Neutrophil (primary cell): ENCODE measurements at regions not wholly inside any gene's neighbourhood (a gene's known extent, or its start where the extent isn't known, plus 50 kb on each side); places are given as distances from the start of the nearest gene placed in this dataset.

Source experiments
- H3K27ac ChIP-seq: fragments of 200-600 bp; sonication (generic); 2 replicates; pipeline ENCODE4 v1.5.1; 2016; ENCODE audit warnings: mild to moderate bottlenecking, moderate library complexity
- H3K27me3 ChIP-seq: fragments of 200-600 bp; sonication (generic); 2 replicates; pipeline ENCODE4 v1.6.0; 2016; ENCODE audit warnings: mild to moderate bottlenecking
- H3K36me3 ChIP-seq: fragments of 200-600 bp; sonication (generic); 2 replicates; pipeline ENCODE4 v1.5.1; 2017
- H3K4me1 ChIP-seq, 2 experiments: fragments of 200-600 bp in 1 of 2; sonication (generic) in 1 of 2; 1 replicate in 1 of 2; 2 replicates in 1 of 2; pipeline versions ENCODE4 v1.5.1 to v1.6.1; 2013 to 2016; ENCODE audit warnings: low read depth in 1 of 2, low read length in 1 of 2, mild to moderate bottlenecking in 1 of 2, moderate library complexity in 1 of 2; ENCODE audit not compliant: control insufficient read depth in 1 of 2, insufficient read depth in 1 of 2
- H3K4me3 ChIP-seq, 2 experiments: fragments of 200-600 bp in 1 of 2; sonication (generic) in 1 of 2; 1 replicate in 1 of 2; 2 replicates in 1 of 2; pipeline ENCODE4 v1.5.1; 2013 to 2016; ENCODE audit warnings: low read depth in 1 of 2, low read length in 1 of 2, mild to moderate bottlenecking in 1 of 2, moderate library complexity in 1 of 2
- H3K9me3 ChIP-seq: fragments of 200-600 bp; sonication (generic); 2 replicates; pipeline ENCODE4 v1.5.1; 2016
- TF ChIP-seq, protein P1 (sequence below): fragments of 200-600 bp; sonication (generic); IDR thresholded peaks from 2 replicates; pipeline ENCODE4 v1.5.1; 2016; ENCODE audit warnings: antibody characterized with exemption

DNA sequence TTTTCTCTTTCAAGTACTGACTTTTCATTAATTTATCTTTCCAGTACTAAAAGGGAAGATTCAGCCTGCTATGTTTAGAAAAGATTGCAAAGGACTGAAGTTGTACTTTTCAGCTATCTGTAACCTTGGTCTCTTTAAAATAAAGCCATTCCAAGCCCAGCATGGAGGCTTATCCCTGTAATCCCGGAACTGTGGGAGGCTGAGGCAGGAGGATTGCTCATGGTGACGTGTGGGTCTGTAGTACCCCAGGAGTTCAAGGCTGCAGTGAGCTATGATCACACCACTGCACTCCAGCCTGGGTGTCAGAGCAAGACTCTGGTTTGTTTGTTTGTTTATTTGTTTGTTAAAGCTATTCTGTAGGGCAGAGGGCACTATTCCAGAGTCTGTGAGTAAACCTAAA is 50.6 kb upstream of the TMEM170B start:
- no peaks in the 10 kb centered on the region for H3K27me3 ChIP-seq
- H3K4me3 ChIP-seq: no peak overlapping the region
- H3K4me1 ChIP-seq: no peaks in the 10 kb centered on the region
- no peak overlapping the region for H3K27ac ChIP-seq
- no peaks in the 10 kb centered on the region for H3K9me3 ChIP-seq
- H3K36me3 ChIP-seq: no peaks in the 10 kb centered on the region
- TF ChIP-seq, protein P1, sequence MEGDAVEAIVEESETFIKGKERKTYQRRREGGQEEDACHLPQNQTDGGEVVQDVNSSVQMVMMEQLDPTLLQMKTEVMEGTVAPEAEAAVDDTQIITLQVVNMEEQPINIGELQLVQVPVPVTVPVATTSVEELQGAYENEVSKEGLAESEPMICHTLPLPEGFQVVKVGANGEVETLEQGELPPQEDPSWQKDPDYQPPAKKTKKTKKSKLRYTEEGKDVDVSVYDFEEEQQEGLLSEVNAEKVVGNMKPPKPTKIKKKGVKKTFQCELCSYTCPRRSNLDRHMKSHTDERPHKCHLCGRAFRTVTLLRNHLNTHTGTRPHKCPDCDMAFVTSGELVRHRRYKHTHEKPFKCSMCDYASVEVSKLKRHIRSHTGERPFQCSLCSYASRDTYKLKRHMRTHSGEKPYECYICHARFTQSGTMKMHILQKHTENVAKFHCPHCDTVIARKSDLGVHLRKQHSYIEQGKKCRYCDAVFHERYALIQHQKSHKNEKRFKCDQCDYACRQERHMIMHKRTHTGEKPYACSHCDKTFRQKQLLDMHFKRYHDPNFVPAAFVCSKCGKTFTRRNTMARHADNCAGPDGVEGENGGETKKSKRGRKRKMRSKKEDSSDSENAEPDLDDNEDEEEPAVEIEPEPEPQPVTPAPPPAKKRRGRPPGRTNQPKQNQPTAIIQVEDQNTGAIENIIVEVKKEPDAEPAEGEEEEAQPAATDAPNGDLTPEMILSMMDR: no peak

- no peak overlapping the region for H3K4me3 ChIP-seq
- H3K4me1 ChIP-seq: no peaks in the 10 kb centered on the region
- no peaks in the 10 kb centered on the region for H3K36me3 ChIP-seq
- TF ChIP-seq, protein P1: no peak
- no peaks in the 10 kb centered on the region for H3K9me3 ChIP-seq
- H3K27ac ChIP-seq: no peak overlapping the region
- H3K27me3 ChIP-seq: no peaks in the 10 kb centered on the region
These were observed 51.1 kb upstream of the TMEM170B start for GRCh38 chr6:11486486-11486885.

- no peak overlapping the region for H3K27ac ChIP-seq
- H3K9me3 ChIP-seq: no peaks in the 10 kb centered on the region
- H3K27me3 ChIP-seq: no peaks in the 10 kb centered on the region
- no peak overlapping the region for H3K4me3 ChIP-seq
- H3K4me1 ChIP-seq: no peaks in the 10 kb centered on the region
- TF ChIP-seq, protein P1: no peak
- no peaks in the 10 kb centered on the region for H3K36me3 ChIP-seq
These were observed 51.5 kb upstream of the TMEM170B start for GRCh38 chr6:11486051-11486450.

GRCh38 chr6:11485271-11485670 is 52.3 kb upstream of the TMEM170B start:
- no peak overlapping the region for H3K4me3 ChIP-seq
- H3K9me3 ChIP-seq: no peaks in the 10 kb centered on the region
- H3K4me1 ChIP-seq: no peaks in the 10 kb centered on the region
- no peak overlapping the region for H3K27ac ChIP-seq
- TF ChIP-seq, protein P1: no peak
- H3K27me3 ChIP-seq: no peaks in the 10 kb centered on the region
- H3K36me3 ChIP-seq: no peaks in the 10 kb centered on the region

- no peaks in the 10 kb centered on the region for H3K27me3 ChIP-seq
- no peak overlapping the region for H3K27ac ChIP-seq
- H3K4me3 ChIP-seq: no peak overlapping the region
- H3K4me1 ChIP-seq: no peaks in the 10 kb centered on the region
- H3K36me3 ChIP-seq: no peaks in the 10 kb centered on the region
- no peaks in the 10 kb centered on the region for H3K9me3 ChIP-seq
- TF ChIP-seq, protein P1: no peak
These were observed 53.1 kb upstream of the TMEM170B start for GRCh38 chr6:11484441-11484840.

GRCh38 chr6:11482616-11483015 is 54.9 kb upstream of the TMEM170B start:
- TF ChIP-seq, protein P1: no peak
- Histone ChIP-seq H3K27me3 (no peaks in the 10 kb centered on the region), H3K27ac (no peak overlapping the region), H3K4me1 (no peaks in the 10 kb centered on the region), H3K36me3 (no peaks in the 10 kb centered on the region), H3K4me3 (no peak overlapping the region), H3K9me3 (no peaks in the 10 kb centered on the region)
